ENCODE measurements at regions not wholly inside any gene's neighbourhood (a gene's known extent, or its start where the extent isn't known, plus 50 kb on each side); places are given as distances from the start of the nearest gene placed in this dataset.

DNA sequence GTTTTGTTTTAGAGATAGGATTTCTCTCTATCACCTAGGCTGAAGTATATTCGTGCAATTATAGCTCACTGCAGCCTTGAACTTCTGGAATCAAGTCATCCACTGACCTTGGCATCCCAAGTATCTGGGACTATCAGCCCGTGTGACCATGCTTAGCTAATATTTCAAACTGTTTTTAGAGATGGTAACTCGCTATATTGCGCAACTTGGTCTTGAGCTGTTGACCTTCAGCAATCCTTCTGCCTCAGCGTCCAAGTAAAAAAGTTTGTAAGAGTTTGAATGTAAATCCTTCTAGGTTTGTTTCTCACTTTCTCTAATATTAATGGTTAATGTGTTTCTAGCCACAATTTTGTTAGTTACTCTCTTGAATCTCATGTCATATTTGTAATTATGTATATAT, 1243.5 kb upstream of the CADM2 start:
- TF ChIP-seq POLR2A (IDR thresholded peaks at IDR 0.05; ENCODE audit: low read length) (no peak), GATA1 (IDR thresholded peaks at IDR 0.05; ENCODE audit: low read depth, low read length) (no peak)
